NCI-H2227 treated with DMSO at 0.1 percent for 48 hours (cell line): ENCODE measurements at regions not wholly inside any gene's neighbourhood (a gene's known extent, or its start where the extent isn't known, plus 50 kb on each side); places are given as distances from the start of the nearest gene placed in this dataset.
"Not testable (repeated sequence)": the region's sequence is repeated elsewhere in the genome, so short reads cannot be mapped to it uniquely, and the experiment has no call there.

Source experiments
- DNase-seq: peaks from one replicate; lab custom pipeline; 2025; lab: John Stamatoyannopoulos, UW

GRCh38 chr5:145658435-145658834 lies 176.7 kb downstream of the PRELID2 start:
- no peak for DNase-seq

- not testable (repeated sequence) for DNase-seq
Observed at GRCh38 chr5:145652700-145653099, 182.4 kb downstream of the PRELID2 start.

- not testable (repeated sequence) for DNase-seq
Observed at GRCh38 chr5:145647137-145647536, 188.0 kb downstream of the PRELID2 start.

GRCh38 chr5:145643214-145643613 lies 191.9 kb downstream of the PRELID2 start:
- DNase-seq = not testable (repeated sequence)

- DNase-seq = no peak
Observed at GRCh38 chr5:145637396-145637795, 197.7 kb downstream of the PRELID2 start.

- DNase-seq = no peak
Observed at GRCh38 chr5:145636371-145636770, 198.8 kb downstream of the PRELID2 start.

- DNase-seq = no peak
Observed at GRCh38 chr5:145633474-145633873, 201.7 kb downstream of the PRELID2 start.

- DNase-seq = no peak
Observed at GRCh38 chr5:145632701-145633100, 202.4 kb downstream of the PRELID2 start.

- DNase-seq = peak; percentile 72
Observed at GRCh38 chr5:145629047-145629446, 206.1 kb downstream of the PRELID2 start.

GRCh38 chr5:145628525-145628924 lies 206.6 kb downstream of the PRELID2 start:
- DNase-seq = no peak

- DNase-seq = no peak
Observed at GRCh38 chr5:145619806-145620310, 215.3 kb downstream of the PRELID2 start.

- not testable (repeated sequence) for DNase-seq
Observed at GRCh38 chr5:145616739-145617138, 218.4 kb downstream of the PRELID2 start.

GRCh38 chr5:145598983-145599382 lies 236.2 kb downstream of the PRELID2 start:
- DNase-seq = peak; percentile 19

GRCh38 chr5:145598184-145598583 lies 237.0 kb downstream of the PRELID2 start:
- no peak for DNase-seq

- no peak for DNase-seq
Observed at GRCh38 chr5:145591578-145591977, 243.6 kb downstream of the PRELID2 start.

GRCh38 chr5:145589063-145589462 lies 246.1 kb downstream of the PRELID2 start:
- no peak for DNase-seq

- no peak for DNase-seq
Observed at GRCh38 chr5:145588558-145588957, 246.6 kb downstream of the PRELID2 start.

- no peak for DNase-seq
Observed at GRCh38 chr5:145588113-145588512, 247.0 kb downstream of the PRELID2 start.

GRCh38 chr5:145587710-145588109 lies 247.4 kb downstream of the PRELID2 start:
- DNase-seq = no peak

GRCh38 chr5:145587308-145587672 lies 247.9 kb downstream of the PRELID2 start:
- DNase-seq = no peak

GRCh38 chr5:145586661-145587307 lies 248.4 kb downstream of the PRELID2 start:
- no peak for DNase-seq

GRCh38 chr5:145585443-145586148 lies 249.5 kb downstream of the PRELID2 start:
- DNase-seq = no peak

GRCh38 chr5:145579301-145579700 lies 255.8 kb downstream of the PRELID2 start:
- no peak for DNase-seq
